AG04449 (cell line): ENCODE measurements at regions not wholly inside any gene's neighbourhood (a gene's known extent, or its start where the extent isn't known, plus 50 kb on each side); places are given as distances from the start of the nearest gene placed in this dataset.

Experiments
- CTCF ChIA-PET: fragments of 350-600 bp; formaldehyde crosslinking; extraction: SDS; loops from one replicate; lab custom pipeline; 2021; ENCODE audit warnings: antibody characterized with exemption; lab: Yijun Ruan, JAX
- POLR2A ChIA-PET: fragments of 400-600, 350-600 bp; formaldehyde crosslinking; extraction: SDS; loops from one replicate; lab custom pipeline; 2020; ENCODE audit warnings: antibody characterized with exemption, inconsistent platforms; lab: Yijun Ruan, JAX
- DNase-seq: peaks from one replicate; pipeline ENCODE4 v3.0.0-alpha.2; 2010; ENCODE audit warnings: low read depth, low spot score
- H3K4me3 ChIP-seq: 2 replicates; pipeline ENCODE4 v1.5.1; 2011; ENCODE audit warnings: low read depth, mild to moderate bottlenecking, control low read depth, low read length
- TF ChIP-seq, protein P1 (sequence below): IDR thresholded peaks from one replicate; pipeline ENCODE4 v1.5.1; 2011; ENCODE audit warnings: mild to moderate bottlenecking, moderate library complexity, low read length, control low read depth, inconsistent platforms; ENCODE audit not compliant: insufficient read depth; ENCODE audit errors: missing control alignments

- TF ChIP-seq, protein P1, sequence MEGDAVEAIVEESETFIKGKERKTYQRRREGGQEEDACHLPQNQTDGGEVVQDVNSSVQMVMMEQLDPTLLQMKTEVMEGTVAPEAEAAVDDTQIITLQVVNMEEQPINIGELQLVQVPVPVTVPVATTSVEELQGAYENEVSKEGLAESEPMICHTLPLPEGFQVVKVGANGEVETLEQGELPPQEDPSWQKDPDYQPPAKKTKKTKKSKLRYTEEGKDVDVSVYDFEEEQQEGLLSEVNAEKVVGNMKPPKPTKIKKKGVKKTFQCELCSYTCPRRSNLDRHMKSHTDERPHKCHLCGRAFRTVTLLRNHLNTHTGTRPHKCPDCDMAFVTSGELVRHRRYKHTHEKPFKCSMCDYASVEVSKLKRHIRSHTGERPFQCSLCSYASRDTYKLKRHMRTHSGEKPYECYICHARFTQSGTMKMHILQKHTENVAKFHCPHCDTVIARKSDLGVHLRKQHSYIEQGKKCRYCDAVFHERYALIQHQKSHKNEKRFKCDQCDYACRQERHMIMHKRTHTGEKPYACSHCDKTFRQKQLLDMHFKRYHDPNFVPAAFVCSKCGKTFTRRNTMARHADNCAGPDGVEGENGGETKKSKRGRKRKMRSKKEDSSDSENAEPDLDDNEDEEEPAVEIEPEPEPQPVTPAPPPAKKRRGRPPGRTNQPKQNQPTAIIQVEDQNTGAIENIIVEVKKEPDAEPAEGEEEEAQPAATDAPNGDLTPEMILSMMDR, result no peak
- H3K4me3 ChIP-seq, result no peak overlapping the region
- no peak for DNase-seq
- POLR2A ChIA-PET, result no interaction called here
- CTCF ChIA-PET, result interaction anchor here (0.9 to 1.8 kb wide), 3 partner anchors 13 to 22 kb away, joined by 3 to 9 read pairs (median 3); no protein-coding TSS in a partner anchor
These were observed 196.6 kb downstream of the RBFOX3 start for GRCh38 chr17:79414063-79414792.

- ChIA-PET CTCF (interaction anchor here (0.9 to 1.8 kb wide), 2 partner anchors 13 to 22 kb away, joined by 3 to 9 read pairs; no protein-coding TSS in a partner anchor), POLR2A (no interaction called here)
- DNase-seq, result no peak
- no peak overlapping the region for H3K4me3 ChIP-seq
- TF ChIP-seq, protein P1, result no peak
These were observed 197.2 kb downstream of the RBFOX3 start for GRCh38 chr17:79413611-79414010.

DNA sequence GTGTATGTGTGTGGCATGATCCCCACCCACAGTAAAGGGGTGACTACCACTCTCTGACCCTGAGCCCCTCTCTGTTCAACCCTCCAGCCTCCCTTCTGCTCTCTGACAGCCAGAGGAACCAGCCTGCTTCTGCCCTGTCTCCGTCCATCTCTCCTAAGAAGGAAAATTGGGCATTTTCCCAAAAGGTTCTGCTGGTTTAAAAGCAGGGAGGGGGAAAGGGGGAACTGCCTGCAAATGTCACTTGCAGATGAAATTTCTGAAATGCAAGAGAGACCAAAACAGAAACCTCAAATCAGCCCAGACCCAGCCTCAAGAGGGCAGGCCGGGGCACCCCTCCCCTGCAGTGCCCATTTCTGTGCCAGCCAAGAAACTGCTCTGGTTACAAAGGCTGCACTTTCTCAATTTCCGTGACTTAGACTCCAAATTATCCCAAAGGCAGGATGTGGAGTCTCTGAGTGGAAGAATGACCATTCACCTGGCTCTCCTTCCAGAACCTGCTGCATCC is 197.9 kb downstream of the RBFOX3 start:
- H3K4me3 ChIP-seq, result no peak overlapping the region
- no peak for DNase-seq
- ChIA-PET POLR2A (no interaction called here), CTCF (no interaction called here)
- TF ChIP-seq, protein P1, result no peak

DNA sequence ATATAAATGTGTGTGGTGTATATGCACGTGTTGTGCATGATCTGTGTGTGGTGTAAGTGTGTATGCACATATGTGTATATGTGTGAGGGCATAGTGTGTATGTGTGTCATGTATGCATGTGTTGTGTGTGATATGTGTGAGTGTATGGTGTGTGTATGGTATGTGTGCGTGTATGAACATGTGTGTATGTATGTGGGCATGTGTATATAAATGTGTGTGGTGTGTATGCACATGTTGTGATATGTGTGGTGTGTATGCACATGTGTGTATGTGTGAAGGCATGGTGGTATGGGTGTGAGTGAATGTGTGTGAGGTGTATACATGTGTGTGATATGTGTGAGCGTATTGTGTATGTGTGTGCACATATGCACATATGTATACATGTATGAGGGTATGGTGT is 198.7 kb downstream of the RBFOX3 start:
- no peak for DNase-seq
- TF ChIP-seq, protein P1, result no peak
- ChIA-PET CTCF (no interaction called here), POLR2A (no interaction called here)
- no peak overlapping the region for H3K4me3 ChIP-seq

DNA sequence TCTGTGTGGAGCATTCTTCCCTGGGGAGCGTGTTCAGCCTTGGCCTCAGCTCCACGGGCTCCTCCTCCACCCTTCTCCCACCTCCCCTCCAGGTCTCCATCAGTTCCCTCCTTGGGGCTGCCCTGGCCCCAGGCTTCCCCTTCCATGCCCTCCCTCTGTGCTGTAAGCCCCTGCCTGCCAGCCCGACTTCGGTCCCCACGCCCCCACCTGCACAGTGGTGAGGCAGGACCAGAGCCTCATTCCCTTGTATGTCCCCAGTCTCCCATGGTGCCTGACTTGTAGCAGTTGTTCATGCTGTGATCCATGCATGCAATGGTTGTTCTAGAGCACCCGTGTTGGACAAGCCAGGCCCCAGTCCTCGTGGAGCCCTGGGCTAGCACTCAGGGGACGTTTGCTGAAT is 199.4 kb downstream of the RBFOX3 start:
- TF ChIP-seq, protein P1, result no peak
- no peak overlapping the region for H3K4me3 ChIP-seq
- DNase-seq, result no peak
- ChIA-PET CTCF (interaction anchor here (2.6 kb wide), 1 partner anchor 10 kb away, joined by 18 read pairs; no protein-coding TSS in a partner anchor), POLR2A (no interaction called here)

- ChIA-PET POLR2A (interaction anchor here (0.6 kb wide), 1 partner anchor 10 kb away, joined by 3 read pairs; no protein-coding TSS in a partner anchor), CTCF (interaction anchor here (0.8 to 2.6 kb wide), 3 partner anchors 10 to 329 kb away, joined by 3 to 18 read pairs (median 4); no protein-coding TSS in a partner anchor)
- DNase-seq, result no peak
- no peak overlapping the region for H3K4me3 ChIP-seq
- TF ChIP-seq, protein P1, result no peak
These were observed 200.2 kb downstream of the RBFOX3 start for GRCh38 chr17:79410681-79411080.
